Mesothelial cell of epicardium (in vitro differentiated cells): ENCODE measurements at regions not wholly inside any gene's neighbourhood (a gene's known extent, or its start where the extent isn't known, plus 50 kb on each side); places are given as distances from the start of the nearest gene placed in this dataset.
"Not testable (repeated sequence)": the region's sequence is repeated elsewhere in the genome, so short reads cannot be mapped to it uniquely, and the experiment has no call there.

Experiments
- DNase-seq, 2 experiments: peaks; one replicate each; pipeline ENCODE4 v3.0.0; 2021; ENCODE audit warnings: low spot score in 2 of 2; ENCODE audit not compliant: unreplicated experiment in 2 of 2
- H3K27ac Mint-ChIP-seq: 2 replicates; pipeline ENCODE4 v1.8.0; 2021; ENCODE audit warnings: mixed read lengths
- H3K27me3 Mint-ChIP-seq: 2 replicates; pipeline ENCODE4 v1.8.0; 2021; ENCODE audit warnings: low read depth, mixed read lengths
- H3K36me3 Mint-ChIP-seq: 2 replicates; pipeline ENCODE4 v1.8.0; 2021; ENCODE audit warnings: mixed read lengths
- H3K4me1 Mint-ChIP-seq: 2 replicates; pipeline ENCODE4 v1.8.0; 2021; ENCODE audit warnings: mixed read lengths
- H3K4me3 Mint-ChIP-seq: 2 replicates; pipeline ENCODE4 v1.8.0; 2021; ENCODE audit warnings: mild to moderate bottlenecking, moderate library complexity, mixed read lengths
- H3K9me3 Mint-ChIP-seq: 2 replicates; pipeline ENCODE4 v1.8.0; 2021; ENCODE audit warnings: mixed read lengths
- CTCF ChIP-seq: fragments of 200-600 bp; sonication (generic); IDR thresholded peaks from one replicate; pipeline ENCODE4 v1.5.0; 2021; ENCODE audit warnings: antibody characterized with exemption; ENCODE audit not compliant: unreplicated experiment

GRCh38 chr14:101322223-101322622 lies 239.1 kb upstream of the DIO3 start:
- Mint-ChIP-seq H3K27ac (no peak overlapping the region), H3K9me3 (peaks cover 29% of the 10 kb centered on the region), H3K4me1 (peaks cover 13% of the 10 kb centered on the region), H3K27me3 (no peaks in the 10 kb centered on the region), H3K36me3 (peaks cover 5% of the 10 kb centered on the region), H3K4me3 (no peak overlapping the region)
- no peak for DNase-seq
- no peak for TF ChIP-seq CTCF

DNA sequence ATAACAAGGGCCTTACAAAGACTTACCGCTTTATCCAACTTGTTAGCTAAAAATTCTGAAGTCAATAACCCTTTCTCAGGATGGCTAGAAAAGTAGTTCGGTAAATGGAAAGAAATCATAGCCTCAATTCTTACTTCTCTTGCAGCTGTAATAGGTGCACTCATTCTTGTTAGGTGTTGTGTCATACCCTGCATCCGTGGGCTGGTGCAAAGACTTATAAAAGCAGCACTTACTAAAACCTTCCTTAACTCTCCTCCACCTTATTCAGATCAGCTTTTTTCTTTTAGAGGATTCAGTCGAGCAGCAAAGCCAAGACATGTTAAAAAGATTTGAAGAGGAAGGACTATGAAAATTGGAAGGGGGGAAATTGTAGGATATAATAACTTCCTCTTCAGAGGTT lies 238.2 kb upstream of the DIO3 start:
- Mint-ChIP-seq H3K36me3 (peaks cover 5% of the 10 kb centered on the region), H3K27me3 (no peaks in the 10 kb centered on the region), H3K4me3 (no peak overlapping the region), H3K27ac (no peak overlapping the region), H3K9me3 (peaks cover 23% of the 10 kb centered on the region), H3K4me1 (peaks cover 11% of the 10 kb centered on the region)
- DNase-seq, result no peak
- no peak for TF ChIP-seq CTCF

GRCh38 chr14:101323614-101324235 lies 237.6 kb upstream of the DIO3 start:
- not testable (repeated sequence) for H3K4me1 Mint-ChIP-seq, H3K27ac Mint-ChIP-seq, H3K27me3 Mint-ChIP-seq, DNase-seq, H3K36me3 Mint-ChIP-seq, H3K4me3 Mint-ChIP-seq
- peaks cover 23% of the 10 kb centered on the region for H3K9me3 Mint-ChIP-seq

DNA sequence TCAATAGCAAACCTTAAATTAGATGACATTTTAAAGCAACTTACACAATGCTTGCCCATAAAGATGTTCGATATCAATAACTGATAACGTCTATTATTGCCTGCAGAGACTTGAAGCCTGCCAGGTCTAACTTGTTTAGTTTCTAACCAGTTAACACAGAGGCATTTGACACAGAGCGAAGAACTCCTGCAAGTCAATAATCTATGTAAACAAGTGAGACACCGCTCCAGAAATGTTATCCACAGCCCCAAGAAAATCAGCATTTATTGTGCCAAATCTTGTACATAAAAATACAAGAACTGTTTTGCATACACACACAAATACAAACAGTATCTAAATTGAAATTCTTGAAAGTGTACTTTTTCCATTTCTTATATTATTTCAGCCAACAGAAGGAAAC lies 236.0 kb upstream of the DIO3 start:
- H3K4me3 Mint-ChIP-seq, result no peak overlapping the region
- H3K27me3 Mint-ChIP-seq, result no peaks in the 10 kb centered on the region
- no peak overlapping the region for H3K27ac Mint-ChIP-seq
- no peaks in the 10 kb centered on the region for H3K4me1 Mint-ChIP-seq
- H3K9me3 Mint-ChIP-seq, result peaks cover 23% of the 10 kb centered on the region
- TF ChIP-seq CTCF, result no peak
- no peak for DNase-seq
- H3K36me3 Mint-ChIP-seq, result peaks cover 5% of the 10 kb centered on the region

DNA sequence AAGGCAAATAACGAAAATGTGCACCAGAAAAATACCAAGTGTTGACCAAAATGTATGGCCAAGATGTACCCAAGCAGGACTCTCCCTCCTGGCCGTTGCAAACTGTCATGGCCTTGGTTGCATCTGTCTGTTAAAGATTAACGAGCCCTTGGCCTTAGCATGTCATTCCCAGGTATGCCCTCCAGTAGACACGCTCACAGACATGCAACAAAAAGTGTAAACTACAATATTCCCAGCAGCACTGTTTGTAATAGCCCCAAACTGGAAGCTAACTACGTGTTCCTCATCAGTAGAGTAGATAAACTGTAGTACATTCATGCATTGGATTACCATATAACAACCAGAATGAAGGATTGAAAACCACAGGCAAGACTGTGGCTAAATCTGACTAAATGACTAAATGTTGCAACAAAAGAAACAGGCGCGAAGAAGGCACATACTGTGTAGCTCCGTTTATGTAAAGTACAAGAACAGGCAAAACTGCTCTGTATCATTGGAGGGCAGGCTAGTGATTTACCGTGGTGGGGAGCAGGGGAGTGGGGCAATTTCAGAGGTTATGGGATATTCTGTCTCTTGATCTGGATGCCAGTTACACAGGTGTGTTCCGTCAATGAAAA lies 232.8 kb upstream of the DIO3 start:
- no peak overlapping the region for H3K4me3 Mint-ChIP-seq
- no peak for DNase-seq
- peaks cover 12% of the 10 kb centered on the region for H3K9me3 Mint-ChIP-seq
- no peak overlapping the region for H3K27ac Mint-ChIP-seq
- peaks cover 5% of the 10 kb centered on the region for H3K36me3 Mint-ChIP-seq
- no peak for TF ChIP-seq CTCF
- H3K27me3 Mint-ChIP-seq, result no peaks in the 10 kb centered on the region
- H3K4me1 Mint-ChIP-seq, result no peaks in the 10 kb centered on the region

DNA sequence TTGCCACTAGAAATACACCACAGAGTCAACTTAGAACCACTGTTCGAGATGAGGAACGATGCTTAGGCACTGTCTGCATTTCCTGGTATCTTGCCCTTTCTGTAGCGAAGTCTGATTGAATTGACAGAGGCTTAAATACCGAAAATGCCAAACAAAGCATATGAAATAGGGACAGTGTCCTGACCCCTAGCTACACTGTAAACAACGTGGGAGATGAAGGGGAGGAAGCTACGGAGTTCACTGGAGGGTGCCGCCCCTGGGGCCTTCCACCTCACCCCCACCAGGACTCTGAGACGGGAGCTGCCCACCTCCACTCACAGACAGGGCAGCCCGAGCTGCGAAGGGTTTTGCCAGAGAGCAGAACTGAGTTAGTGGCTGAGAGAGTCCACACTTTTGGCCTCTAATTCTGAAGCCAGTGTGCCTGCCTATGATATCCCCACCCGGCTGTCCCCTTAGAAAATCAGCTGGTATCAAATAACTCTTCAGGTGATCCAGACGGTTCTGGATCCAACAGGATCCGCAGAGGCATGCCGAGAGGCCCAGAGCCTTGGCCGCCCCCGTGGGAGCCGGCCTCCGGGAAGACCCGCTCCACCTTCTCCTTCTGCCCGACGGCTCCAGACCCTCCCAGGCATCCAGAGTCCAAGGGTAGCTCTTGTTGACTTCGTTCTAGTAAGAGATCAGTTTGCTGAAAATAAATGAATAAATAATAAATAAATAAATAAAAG lies 230.7 kb upstream of the DIO3 start:
- Mint-ChIP-seq H3K4me1 (peaks cover 3% of the 10 kb centered on the region), H3K36me3 (no peaks in the 10 kb centered on the region), H3K4me3 (no peak overlapping the region), H3K27ac (no peak overlapping the region), H3K9me3 (no peaks in the 10 kb centered on the region), H3K27me3 (no peaks in the 10 kb centered on the region)
- TF ChIP-seq CTCF, result no peak
- DNase-seq, result no peak
